ENCODE measurements at regions not wholly inside any gene's neighbourhood (a gene's known extent, or its start where the extent isn't known, plus 50 kb on each side); places are given as distances from the start of the nearest gene placed in this dataset.

- DNase-seq (ENCODE audit: low read depth in 2 of 2), result no peak
These were observed 143.5 kb upstream of the NOX3 start for GRCh38 chr6:155599160-155599559.

DNA sequence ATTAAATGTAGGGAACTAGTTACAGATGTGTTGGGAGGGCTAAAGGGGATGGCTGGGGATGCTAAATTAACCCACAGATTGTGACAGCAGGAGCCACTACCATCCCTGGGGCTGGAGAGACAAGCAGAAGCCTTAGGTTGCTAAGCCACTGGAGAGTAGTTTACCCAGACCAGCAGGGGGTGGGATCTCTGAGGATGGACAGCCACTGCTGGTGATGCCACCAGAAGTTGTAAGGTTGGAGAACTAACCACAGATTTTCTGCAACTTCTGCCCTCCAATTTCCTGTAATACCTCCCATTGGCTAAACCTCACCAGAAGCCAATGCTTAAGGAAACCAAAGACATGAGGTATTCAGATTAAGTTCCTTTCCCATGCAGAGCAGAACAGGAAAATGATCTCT is 139.6 kb upstream of the NOX3 start:
- no peak for DNase-seq (ENCODE audit: low read depth in 2 of 2)

- DNase-seq (ENCODE audit: low read depth in 2 of 2), result no peak
These were observed 136.1 kb upstream of the NOX3 start for GRCh38 chr6:155591741-155592140.

DNA sequence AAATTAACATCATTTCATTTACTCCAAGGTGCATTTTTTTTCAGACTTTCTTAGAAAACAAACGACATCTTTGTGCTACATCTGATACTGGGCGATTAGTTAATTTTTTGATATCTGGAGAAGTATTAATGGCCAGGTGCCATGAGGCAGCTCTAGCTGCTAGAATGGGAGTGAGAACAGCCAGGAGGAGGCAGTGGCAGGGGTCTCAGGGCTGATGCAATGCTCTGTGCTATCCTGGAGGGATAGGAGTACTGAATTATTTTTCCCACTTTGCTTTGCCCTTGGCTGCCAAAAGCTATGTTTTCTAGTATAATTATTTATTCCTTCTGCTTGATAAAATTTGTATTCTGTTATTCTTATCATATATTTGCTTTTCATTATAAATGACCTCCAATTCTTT is 133.6 kb upstream of the NOX3 start:
- no peak for DNase-seq (ENCODE audit: low read depth in 2 of 2)

GRCh38 chr6:155587817-155588216 is 132.2 kb upstream of the NOX3 start:
- DNase-seq (ENCODE audit: low read depth in 2 of 2), result no peak

GRCh38 chr6:155586090-155586489 is 130.5 kb upstream of the NOX3 start:
- DNase-seq (ENCODE audit: low read depth in 2 of 2), result no peak

DNA sequence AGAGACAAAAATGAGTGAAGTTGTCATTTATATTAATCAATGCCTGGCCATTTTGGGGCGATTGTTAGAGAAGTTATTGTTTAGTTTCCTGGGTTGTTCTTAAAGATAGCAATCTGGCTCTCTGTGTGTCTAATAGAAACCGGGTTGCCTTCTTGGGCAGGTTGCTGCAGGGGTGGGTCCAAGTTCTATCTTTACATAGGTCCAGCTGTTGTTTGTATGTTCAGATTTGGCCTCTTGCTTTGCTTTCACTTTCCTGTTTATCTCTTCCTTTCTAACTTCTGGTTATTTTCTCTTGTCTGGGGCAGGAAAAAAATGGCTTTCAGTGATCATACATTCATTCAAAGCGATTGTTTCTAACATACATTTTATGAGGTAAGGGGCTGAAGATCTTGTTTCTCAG is 128.4 kb upstream of the NOX3 start:
- no peak for DNase-seq (ENCODE audit: low read depth in 2 of 2)

DNA sequence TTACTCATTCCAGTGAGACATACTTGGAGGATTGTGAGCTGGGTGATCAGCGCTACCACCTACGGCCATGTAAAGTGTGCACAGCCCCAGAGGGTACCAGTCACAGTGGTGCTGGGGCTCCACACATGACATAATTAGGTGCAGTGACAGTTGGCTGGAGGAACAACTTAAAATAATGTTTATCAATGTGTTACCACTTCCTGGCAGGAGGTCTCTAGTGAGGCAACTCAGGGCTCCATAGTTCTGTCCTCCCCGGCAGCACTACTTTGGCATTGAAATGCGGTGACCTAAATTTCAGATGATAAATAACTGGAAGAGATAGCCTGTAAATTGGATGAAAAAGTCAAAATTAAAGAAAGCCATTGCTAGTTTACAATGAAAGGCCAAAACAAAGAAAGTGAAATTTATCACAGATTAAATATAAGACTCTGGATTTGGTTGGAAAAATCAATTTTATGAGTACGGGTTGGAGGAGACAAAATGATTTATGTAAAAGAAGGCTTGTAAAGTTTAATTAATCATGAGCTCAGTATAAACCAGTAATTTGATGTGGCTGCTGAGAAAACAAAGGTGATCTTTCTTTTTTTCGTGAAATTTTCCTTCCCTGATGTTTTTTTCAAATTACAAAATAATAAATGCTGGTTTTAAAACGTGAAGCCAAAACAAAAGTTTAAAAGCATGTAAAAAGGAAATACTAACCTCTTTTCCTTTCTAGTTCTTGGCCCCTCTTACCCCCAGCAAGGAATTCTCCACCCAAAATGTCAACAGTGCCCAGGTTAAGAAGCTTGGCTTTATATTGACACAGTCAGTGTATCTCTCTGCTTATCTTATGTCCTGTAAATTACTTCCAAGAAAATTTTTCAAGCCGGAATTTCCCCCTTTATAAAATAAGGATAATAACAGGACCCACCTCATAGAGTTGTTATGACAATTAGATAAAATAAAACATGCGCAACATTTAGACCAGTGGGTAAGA is 126.7 kb upstream of the NOX3 start:
- DNase-seq (ENCODE audit: low read depth in 2 of 2), result no peak

- no peak for DNase-seq (ENCODE audit: low read depth in 2 of 2)
These were observed 125.3 kb upstream of the NOX3 start for GRCh38 chr6:155580904-155581303.

DNA sequence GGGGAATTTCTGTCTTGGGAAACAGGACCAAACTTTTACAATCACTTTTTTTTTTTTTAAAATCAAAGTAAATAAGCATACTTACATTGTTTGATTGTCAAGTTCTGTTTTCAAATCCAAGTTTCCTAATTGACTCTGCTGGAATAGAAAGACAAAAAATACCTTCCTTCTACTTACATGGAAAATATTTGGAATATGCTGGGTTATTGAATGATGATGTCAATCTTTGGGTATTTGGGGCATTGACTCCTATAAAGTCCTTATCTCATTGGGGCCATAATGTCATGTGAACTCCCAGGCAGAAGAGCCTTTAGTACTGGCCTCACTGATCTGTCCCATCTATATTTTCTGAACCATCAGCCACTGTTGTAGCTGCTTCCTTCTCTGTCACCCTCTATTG is 122.6 kb upstream of the NOX3 start:
- DNase-seq (ENCODE audit: low read depth in 2 of 2), result no peak

- no peak for DNase-seq (ENCODE audit: low read depth in 2 of 2)
These were observed 106.3 kb upstream of the NOX3 start for GRCh38 chr6:155561966-155562364.

GRCh38 chr6:155561257-155561965 is 105.8 kb upstream of the NOX3 start:
- DNase-seq (ENCODE audit: low read depth in 2 of 2), result no peak

GRCh38 chr6:155549928-155550327 is 94.3 kb upstream of the NOX3 start:
- DNase-seq (ENCODE audit: low read depth in 2 of 2), result no peak

DNA sequence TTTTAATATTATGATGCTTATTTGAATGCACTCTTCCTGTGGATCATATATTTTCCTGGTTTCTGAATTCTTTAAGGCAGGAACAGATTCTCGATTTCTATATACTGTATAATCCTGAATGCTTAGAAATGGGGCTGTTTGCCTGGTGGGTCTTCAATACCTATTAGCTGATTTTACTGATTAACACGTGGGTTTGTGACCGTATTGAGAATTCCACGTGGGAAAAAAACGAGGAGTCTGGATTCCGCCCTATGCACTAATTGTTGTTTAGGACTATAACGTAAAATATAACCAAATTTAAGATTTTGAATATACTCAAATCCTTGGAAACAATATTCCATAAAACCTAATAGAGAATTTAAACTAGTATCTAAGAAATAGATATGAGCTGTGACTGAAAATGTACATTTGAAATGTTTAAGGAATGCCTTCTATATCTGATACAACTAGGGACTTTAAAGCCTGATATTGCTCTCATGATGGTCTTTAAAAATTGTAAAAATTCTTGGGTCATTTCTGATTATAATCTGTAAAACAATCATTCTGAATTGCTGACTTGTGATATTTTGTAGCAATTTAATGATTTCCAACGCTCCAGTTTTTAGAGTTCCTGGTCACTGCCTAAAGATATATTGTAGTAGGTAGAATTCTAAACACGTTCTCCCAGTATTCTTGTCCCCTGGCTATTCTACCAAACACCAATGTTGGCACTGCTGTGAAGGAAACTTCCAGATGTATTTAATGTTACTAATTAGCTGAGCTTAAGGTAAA is 93.6 kb upstream of the NOX3 start:
- no peak for DNase-seq (ENCODE audit: low read depth in 2 of 2)

DNA sequence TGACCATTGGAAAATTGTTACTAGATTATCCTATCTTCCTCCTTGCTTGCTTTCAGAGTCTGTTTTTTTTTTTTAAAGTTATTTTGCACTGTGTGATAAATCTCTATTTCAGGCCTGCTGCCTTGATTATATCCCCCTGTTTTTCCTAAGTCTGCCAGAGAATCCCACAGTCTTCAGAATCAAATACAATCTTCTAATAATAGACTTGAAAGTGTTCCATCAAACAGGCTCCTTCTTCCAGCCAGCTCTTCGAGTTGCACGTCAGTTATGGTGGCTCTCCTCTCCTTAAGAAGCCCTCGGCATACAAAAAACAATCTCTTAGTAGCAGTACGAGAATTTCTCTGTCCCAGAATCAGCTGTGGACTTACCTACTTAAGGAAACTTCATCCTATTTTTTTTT is 92.9 kb upstream of the NOX3 start:
- DNase-seq (ENCODE audit: low read depth in 2 of 2), result no peak

- DNase-seq (ENCODE audit: low read depth in 2 of 2), result no peak
These were observed 89.0 kb upstream of the NOX3 start for GRCh38 chr6:155544677-155545076.

- DNase-seq (ENCODE audit: low read depth in 2 of 2), result no peak
These were observed 87.7 kb upstream of the NOX3 start for GRCh38 chr6:155543166-155543847.

DNA sequence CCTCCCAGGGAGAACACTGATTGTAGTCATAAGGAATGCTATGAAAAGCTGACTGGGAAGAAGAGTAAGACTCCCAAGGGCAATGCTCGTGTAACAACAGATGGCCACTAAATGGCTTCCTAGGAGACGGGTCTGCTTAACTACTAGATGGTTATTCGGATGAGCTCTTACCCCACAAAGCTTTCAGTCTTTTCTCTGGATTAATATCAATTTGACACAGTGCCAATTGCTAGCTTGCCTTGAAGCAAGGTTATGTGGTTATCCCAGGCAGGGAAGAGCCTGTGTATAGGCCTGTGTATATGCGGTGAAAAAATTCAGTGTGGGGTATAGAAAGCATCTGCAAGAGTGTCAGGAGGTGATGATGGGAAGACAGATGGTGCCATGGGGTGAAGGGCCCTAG is 86.4 kb upstream of the NOX3 start:
- DNase-seq (ENCODE audit: low read depth in 2 of 2), result no peak

- no peak for DNase-seq (ENCODE audit: low read depth in 2 of 2)
These were observed 83.2 kb upstream of the NOX3 start for GRCh38 chr6:155538708-155539390.

DNA sequence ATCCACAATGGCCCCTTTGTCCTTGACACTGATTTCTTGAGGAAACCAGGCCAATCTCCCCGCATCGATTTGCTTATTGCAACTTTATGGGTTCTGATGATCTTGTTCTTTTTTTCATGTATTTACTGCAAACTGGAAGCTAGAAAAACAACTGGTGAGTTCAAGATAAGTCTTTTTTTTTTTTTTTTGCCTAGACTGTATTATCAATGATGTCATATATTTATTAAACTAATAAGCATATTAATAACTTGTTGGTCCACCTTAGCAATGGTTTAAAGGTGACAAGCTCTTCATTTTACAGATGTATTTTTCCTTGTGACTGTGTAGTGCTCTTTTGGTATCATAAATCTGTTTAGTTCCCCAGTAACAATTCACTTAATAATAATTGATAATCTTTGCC is 79.0 kb upstream of the NOX3 start:
- no peak for DNase-seq (ENCODE audit: low read depth in 2 of 2)

DNA sequence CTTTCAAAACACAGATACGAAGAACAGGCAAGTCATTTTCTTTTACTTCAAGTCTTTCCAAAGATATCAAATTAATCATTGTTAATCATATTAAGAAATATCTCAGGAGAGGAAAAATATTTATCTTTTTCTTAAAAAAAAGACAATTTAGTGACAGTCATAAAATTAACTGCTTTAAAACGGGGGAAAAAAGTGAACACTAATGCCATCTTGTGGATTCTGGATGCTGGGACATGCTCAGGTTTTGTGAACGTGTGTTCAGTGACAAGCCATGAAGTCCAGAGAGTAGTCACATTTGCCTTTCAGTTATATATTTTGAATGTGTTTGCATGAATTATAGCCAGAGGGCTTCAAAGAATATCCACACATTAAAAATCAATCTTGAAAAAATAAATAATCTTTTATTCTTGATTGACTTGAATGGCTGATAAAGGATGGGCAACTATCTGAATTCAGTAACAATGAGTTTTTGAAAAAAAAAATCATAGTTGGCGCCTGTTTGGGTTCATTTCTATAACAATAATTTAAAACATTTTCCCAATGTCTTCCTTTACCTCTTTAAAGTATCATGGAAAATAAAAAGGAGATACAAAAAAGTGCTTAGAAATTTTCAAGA is 74.7 kb upstream of the NOX3 start:
- no peak for DNase-seq (ENCODE audit: low read depth in 2 of 2)
